HG03575 (cell line): ENCODE measurements at regions not wholly inside any gene's neighbourhood (a gene's known extent, or its start where the extent isn't known, plus 50 kb on each side); places are given as distances from the start of the nearest gene placed in this dataset.
"Not testable (repeated sequence)": the region's sequence is repeated elsewhere in the genome, so short reads cannot be mapped to it uniquely, and the experiment has no call there.

ENCODE experiments used
- ATAC-seq: cut with Tn5 transposase; IDR thresholded peaks from one replicate; pipeline ENCODE4 v1.9.1; 2021; ENCODE audit not compliant: unreplicated experiment, insufficient number of reproducible peaks, low FRiP score; ENCODE audit errors: extremely low read depth

DNA sequence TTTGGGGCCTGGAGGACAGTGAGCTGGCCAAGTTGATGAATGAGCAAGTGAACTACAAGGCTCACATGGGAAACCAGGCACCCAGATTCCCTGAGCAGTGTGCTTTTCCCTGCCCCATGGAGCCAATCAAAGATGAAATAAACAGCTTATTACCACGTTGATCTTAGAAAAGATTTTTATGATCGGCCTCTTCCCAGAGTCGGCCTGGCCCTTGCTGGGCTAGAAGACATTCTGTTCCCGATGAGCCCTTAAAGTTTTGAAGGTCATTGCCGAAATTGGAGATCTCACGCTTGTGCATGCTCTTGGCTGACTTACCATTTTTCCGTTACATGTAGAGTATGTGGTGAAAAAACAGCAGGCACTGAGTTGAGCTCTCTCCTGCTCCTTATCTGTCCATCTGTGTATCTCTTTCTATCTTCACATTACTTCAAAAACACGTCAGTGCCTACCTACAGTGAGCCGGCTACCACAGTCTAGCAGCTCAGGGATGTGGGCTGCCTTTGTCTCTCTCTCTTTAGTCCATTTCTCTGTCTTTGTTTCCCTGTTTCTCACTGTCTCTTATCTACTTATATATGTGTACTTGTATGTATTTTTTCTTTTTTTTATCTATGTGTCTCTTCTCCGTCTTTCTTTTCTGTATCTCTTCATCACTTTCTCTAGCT is 248.8 kb upstream of the USP24 start:
- ATAC-seq: no peak

DNA sequence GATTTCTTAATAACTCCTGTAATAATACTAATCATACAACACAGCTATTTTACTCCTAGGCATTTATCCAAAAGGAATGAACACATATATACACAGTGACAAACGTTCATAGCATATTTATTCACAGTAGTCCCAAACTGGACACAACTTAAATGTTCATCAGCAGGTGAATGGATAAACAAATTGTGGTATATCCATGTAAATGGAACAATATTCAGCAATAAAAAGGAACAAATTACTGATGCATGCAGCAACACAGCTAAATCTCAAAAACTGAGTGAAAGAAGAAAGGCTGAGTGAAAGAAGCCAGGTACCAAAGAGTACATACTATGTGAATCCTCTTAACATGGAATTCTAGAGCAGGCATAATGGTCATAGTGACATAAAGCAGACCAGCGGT is 242.7 kb upstream of the USP24 start:
- no peak for ATAC-seq

DNA sequence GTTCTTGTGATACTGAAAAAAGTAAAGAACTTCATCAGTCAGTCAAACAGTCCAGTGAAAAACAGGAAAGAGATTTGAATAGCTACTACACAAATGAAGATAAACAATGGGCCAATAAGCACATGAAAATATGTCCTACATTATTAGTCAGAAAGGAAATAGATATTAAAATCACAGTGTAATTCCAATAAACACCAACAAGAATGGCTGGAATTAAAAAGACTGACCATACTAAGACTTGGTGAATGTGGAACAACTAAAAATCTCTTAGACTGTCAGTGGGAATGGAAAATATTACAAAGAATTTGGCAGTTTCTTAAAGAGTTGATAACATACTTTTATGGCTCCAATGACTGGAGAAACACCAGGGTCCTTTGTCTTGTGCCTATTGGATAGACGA is 241.8 kb upstream of the USP24 start:
- ATAC-seq: no peak

DNA sequence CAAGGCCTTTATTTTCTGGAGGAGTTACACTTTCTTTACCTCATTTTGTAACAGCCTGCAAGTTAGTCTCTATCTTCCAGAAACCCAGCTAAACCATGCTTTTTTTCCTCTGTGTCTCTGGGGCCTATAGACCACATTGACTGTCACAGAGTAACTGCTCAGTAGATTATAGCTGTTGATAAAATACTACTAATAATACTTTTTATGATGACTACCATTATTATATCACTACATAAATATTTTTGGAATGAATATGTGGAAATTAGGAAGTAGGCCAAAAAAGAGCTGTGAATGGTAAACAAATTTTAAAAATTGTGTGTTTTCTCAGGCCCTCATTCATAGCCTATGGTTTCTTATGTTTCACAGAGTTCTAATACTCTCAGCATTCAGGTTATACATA is 233.1 kb upstream of the USP24 start:
- no peak for ATAC-seq

DNA sequence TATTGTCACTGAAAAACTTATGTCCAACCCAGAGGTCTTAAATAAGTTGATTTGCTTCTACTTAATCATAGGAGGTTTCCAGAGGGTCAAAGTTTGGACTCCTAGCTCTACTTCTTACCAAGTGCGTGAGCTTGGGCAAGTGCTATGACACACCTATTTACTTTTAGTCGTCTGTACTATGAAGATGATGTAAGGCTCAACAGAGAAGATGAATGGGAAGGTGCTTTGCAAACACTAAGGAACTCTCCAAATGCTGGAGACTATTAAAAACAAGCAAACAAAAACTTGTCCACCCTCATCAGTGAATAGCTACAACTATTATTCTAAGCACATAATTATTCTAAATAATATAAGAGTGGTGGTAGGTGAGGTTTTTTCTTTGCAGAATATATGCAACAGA is 232.3 kb upstream of the USP24 start:
- ATAC-seq: no peak

DNA sequence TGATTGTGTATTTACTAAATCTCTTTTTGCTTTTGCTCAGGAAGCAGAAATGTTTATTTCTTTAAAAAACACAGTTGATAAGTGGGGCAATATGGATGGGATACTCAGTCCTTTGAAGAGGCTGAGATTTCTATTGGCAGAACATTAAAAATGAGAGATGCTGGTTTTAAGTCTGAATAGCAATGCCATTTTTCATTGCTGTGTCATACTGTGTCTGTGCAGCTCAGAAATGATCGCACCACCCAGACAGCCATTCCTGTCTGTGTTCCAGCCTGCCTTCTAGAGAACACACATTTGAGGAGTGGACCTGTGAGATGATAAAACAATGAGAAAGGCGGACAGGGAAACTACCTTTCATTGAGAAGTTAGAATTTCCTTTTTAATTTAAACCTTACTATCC is 231.2 kb upstream of the USP24 start:
- no peak for ATAC-seq

DNA sequence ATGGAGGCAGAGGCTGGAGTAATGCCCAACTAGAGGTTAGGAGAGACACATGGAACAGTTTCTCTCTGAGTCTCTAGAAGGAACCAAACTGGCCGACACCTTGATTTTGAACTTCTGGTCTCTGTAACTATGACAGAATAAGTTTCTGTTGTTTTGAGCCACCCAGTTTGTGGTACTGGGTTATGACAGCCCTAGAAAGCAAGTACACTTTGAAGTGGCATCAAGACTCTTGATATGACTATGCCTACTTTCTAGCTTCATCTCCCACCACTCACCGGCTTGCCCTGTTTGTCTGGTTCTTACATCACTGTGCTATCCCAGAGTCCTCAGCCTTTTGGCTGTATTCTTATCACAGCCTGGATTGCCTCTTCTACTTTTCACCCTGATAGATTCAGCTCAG is 230.3 kb upstream of the USP24 start:
- peak; percentile 75 for ATAC-seq

GRCh38 chr1:55444667-55445066 is 229.5 kb upstream of the USP24 start:
- no peak for ATAC-seq

- ATAC-seq: no peak
These were observed 228.2 kb upstream of the USP24 start for GRCh38 chr1:55443175-55443915.

DNA sequence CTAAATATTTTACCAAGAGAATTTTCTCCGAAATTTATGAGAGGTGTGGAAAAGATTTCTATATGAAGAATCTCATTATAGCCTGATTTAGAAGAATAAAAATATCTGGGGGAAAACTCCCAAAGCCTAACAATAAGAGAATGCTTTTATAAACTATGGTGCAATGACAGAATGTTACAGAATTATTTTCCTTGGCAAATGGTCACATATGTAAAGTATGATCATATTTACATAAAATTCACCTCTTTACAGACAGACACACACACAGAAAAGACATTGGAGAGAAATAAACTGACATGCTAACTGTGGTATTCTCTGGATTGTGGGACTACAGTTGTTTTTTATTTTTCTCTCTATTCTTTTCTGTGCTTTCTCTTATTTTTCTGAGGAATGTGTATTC is 226.3 kb upstream of the USP24 start:
- ATAC-seq: no peak

- no peak for ATAC-seq
These were observed 222.5 kb upstream of the USP24 start for GRCh38 chr1:55437692-55438091.

GRCh38 chr1:55430720-55431119 is 215.6 kb upstream of the USP24 start:
- ATAC-seq: not testable (repeated sequence)

GRCh38 chr1:55430206-55430605 is 215.0 kb upstream of the USP24 start:
- not testable (repeated sequence) for ATAC-seq

DNA sequence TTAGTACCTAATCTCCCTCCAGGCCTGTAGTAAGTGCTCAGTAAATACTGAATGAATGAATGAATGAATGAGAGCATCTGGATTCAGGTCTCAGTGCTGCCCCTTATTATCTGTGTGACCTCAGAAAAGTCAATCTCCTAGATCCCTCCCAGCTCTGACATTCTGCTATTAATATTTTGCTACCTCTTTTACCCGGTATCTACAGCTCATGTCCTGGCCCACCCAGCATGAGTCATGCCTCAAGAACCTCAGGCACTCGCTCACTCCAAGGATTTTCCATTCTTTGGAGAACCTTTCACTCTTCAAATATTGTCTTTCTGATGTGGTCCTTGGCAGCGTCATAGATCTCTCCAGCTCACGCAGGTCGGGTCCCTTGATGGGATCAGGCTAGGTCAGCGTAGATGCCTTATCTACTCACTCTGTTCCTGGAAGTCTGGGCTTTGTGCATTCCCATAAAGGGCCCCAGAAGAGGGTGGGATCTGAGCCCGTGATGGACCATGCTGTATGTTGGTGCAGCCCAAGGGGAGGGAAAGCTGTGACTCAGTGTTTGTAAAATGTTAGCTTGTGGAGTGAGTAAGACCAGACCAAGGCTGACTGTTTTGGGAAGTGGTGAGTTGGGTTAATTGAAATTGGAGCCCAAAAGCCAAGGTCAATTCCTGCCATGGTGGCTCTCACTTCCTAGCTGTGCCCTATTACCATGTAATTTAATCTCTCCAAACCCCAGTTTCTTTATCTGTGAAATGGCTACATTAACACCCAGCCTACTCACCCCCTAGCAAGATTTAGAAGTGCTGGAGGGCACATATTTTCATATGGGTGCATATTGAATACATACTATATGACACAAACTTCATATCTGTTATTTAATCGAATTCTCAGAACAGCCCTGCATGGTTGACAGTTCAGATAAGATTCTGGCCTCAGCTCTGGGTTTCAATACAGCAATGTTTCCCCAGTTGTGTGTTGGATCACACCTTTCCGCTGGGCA is 214.1 kb upstream of the USP24 start:
- ATAC-seq: no peak

- ATAC-seq: no peak
These were observed 213.1 kb upstream of the USP24 start for GRCh38 chr1:55428231-55428630.

GRCh38 chr1:55427606-55428005 is 212.4 kb upstream of the USP24 start:
- no peak for ATAC-seq

DNA sequence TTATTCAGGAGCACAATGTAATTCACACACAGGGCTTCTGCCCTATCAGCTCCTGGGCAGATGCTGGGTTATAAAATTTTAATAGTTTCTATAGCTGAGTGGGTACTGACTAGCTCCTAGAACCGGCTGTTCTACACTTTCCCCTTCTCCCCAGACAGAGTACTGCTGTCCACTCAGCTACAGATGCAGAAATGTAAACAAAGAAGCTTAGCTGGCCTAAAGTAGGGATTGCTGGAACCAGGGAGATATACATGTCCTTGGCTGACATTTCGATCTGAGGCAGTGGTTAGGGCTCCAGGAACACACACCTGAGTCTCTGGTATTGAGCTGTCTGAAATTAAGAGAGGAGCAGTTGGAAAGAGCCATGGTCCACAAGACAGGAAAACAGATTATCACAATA is 211.5 kb upstream of the USP24 start:
- no peak for ATAC-seq

DNA sequence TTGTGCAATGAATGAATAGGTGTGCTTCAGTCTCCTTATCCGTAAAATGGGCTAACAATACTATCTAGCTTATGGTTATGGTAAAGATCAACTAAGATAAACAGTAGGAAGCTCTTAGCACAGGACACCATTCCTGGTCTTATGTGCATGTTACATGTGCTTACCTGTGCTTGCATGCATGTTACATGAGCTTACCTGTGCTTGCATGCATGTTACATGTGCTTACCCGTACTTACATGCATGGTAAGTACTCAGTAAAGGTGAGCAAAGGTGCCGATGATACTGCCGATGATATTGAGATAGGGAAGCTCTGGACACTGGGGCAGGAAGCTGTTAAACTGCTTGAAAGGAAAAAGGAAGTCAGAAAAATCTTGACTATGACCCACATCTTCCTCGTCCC is 211.0 kb upstream of the USP24 start:
- ATAC-seq: no peak

- ATAC-seq: no peak
These were observed 210.3 kb upstream of the USP24 start for GRCh38 chr1:55425310-55425930.
